Stimulated activated memory B cell treated with anti-CD40 and anti-IgM and Interleukin-4, amounts not matched to agents 10 μg/mL and 1 μg/mL and 100 μg/mL, for 72 hours (primary cell): ENCODE measurements at regions not wholly inside any gene's neighbourhood (a gene's known extent, or its start where the extent isn't known, plus 50 kb on each side); places are given as distances from the start of the nearest gene placed in this dataset.
"Not testable (repeated sequence)": the region's sequence is repeated elsewhere in the genome, so short reads cannot be mapped to it uniquely, and the experiment has no call there.

Experiments used
- ATAC-seq: fragments of 150-1000 bp; cut with Tn5 transposase; 2 replicates; pipeline ENCODE4 v1.10.0; 2021
- H3K27ac Mint-ChIP-seq: one replicate; pipeline ENCODE4 v1.8.0; 2022; ENCODE audit warnings: mild to moderate bottlenecking, mixed read lengths
- H3K27me3 Mint-ChIP-seq: one replicate; pipeline ENCODE4 v1.8.0; 2022; ENCODE audit warnings: mixed read lengths
- H3K36me3 Mint-ChIP-seq: one replicate; pipeline ENCODE4 v1.8.0; 2022; ENCODE audit warnings: mixed read lengths
- H3K4me1 Mint-ChIP-seq: one replicate; pipeline ENCODE4 v1.8.0; 2022; ENCODE audit warnings: mixed read lengths
- H3K4me3 Mint-ChIP-seq: one replicate; pipeline ENCODE4 v1.8.0; 2022; ENCODE audit warnings: mild to moderate bottlenecking, moderate library complexity, mixed read lengths
- H3K9me3 Mint-ChIP-seq: one replicate; pipeline ENCODE4 v1.8.0; 2022; ENCODE audit warnings: mixed read lengths

DNA sequence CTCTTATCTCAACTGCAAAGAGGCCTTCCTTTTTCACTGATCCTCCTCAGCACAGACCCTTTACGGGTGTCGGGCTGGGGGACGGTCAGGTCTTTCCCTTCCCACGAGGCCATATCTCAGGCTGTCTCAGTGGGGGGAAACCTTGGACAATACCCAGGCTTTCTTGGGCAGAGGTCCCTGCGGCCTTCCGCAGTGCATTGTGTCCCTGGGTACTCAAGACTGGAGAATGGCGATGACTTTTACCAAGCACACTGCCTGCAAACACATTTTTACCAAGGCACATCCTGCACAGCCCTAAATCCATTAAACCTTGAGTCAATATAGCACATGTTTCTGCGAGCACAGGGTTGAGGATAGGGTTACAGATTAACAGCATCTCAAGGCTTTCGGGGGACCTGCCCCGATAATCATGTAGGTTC, 117.8 kb downstream of the GOSR1 start:
- H3K9me3 Mint-ChIP-seq, H3K27ac Mint-ChIP-seq, H3K27me3 Mint-ChIP-seq, H3K4me3 Mint-ChIP-seq, ATAC-seq, H3K36me3 Mint-ChIP-seq: not testable (repeated sequence)
- H3K4me1 Mint-ChIP-seq, result peaks cover 15% of the 10 kb centered on the region

DNA sequence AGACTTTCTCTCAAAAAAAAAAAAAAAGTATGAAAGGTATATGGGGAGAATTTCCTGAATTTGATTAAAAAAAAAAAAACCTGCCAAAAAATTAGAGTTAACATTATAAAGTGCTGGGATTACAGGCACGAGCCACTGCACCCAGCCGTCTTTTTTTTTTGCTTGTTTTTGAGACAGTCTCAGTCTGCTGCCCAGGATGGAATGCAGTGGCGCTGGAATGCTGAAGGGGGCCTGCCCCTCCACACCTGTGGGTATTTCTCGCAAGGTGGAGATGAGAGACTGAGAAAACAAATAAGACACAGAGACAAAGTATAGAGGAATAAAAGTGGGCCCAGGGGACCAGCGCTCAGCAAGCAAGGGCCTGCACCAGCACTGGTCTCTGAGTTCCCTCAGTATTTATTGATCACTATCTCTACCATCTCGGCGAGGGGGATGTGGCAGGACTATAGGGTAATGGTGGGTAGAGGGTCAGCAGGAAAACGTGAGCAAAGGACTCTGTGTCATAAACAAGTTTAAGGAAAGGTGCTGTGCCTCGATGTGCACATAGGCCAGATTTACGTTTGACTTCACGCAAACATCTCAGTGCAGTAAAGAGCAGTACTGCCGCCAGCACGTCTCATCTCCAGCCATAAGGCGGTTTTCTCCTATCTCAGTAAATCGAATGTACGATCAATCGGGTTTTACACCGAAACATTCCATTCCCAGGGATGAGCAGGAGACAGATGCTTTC, 117.2 kb downstream of the GOSR1 start:
- Mint-ChIP-seq H3K27me3 (no peaks in the 10 kb centered on the region), H3K36me3 (peaks cover 4% of the 10 kb centered on the region), H3K27ac (no peak overlapping the region), H3K4me3 (no peak overlapping the region), H3K9me3 (peaks cover 5% of the 10 kb centered on the region), H3K4me1 (peaks cover 11% of the 10 kb centered on the region)
- ATAC-seq, result no peak

DNA sequence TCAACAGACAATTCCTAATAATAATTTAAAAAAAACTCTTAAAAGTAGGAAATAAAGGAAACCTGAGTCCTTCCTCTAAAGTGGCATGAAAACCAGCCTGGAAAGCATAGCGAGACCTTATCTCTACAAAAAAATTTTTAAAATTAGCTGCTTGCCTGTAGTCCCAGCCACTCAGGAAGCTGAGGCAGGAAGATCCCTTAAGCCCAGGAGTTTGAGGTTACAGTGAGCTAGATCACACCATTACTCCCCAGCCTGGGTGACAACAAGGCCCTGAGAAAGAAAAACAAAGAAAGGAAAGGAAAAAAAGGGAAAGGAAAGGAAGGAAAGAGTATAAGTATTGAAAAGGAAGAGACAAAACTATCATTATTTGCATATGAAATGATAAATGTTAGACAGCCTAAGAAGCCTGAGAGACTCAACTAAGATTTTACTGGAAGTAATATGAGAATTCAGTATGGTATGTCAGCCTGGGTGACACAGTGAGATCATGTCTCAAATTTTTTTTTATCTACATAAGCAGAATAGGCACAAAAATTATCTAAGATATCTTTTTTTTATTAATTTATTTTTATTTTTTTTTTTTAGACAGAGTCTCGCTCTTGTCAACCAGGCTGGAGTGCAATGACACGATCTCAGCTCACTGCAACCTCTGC, 113.0 kb downstream of the GOSR1 start:
- H3K36me3 Mint-ChIP-seq, result peaks cover 2% of the 10 kb centered on the region
- ATAC-seq, result no peak
- no peak overlapping the region for H3K27ac Mint-ChIP-seq
- peaks cover 2% of the 10 kb centered on the region for H3K9me3 Mint-ChIP-seq
- H3K4me1 Mint-ChIP-seq, result peaks cover 6% of the 10 kb centered on the region
- H3K4me3 Mint-ChIP-seq, result no peak overlapping the region
- H3K27me3 Mint-ChIP-seq, result no peaks in the 10 kb centered on the region

DNA sequence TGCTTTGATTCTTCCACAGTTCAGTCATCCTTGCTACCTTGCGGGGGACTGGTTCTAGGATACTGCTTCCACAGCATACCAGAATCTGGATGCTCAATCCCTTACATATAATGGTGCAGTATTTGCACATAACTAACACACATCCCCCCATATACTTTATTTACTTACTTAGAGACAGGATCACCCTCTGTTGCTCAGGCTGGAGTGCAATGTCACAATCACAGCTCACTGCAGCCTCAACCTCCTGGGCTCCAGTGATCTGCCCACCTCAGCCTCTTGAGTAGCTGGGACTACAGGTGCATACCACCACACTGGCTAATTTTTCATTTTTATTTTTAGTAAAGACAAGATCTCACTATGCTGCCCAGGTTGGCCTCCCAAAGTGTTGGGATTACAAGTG, 112.2 kb downstream of the GOSR1 start:
- Mint-ChIP-seq H3K9me3 (no peaks in the 10 kb centered on the region), H3K4me1 (peaks cover 6% of the 10 kb centered on the region), H3K36me3 (no peaks in the 10 kb centered on the region), H3K27ac (no peak overlapping the region), H3K4me3 (no peak overlapping the region), H3K27me3 (peaks cover 7% of the 10 kb centered on the region)
- ATAC-seq, result no peak

DNA sequence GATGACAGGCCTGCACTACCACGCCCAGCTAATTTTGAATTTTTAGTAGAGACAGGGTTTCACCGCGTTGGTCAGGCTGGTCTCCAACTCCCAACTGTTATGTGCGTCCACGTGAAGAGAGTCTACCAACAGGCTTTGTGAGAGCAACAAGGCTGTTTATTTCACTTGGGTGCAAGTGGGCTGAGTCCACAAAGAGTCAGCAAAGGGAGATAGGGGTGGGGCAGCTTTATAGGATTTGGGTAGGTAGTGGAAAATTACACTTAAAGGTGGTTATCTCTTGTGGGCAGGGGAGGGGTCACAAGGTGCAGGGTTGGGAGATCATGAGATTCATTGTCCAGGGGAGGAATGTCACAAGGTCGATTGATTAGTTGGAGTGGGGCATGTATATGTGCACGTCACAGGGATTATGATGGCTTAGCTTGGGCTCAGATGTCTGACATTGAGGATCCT, 111.6 kb downstream of the GOSR1 start:
- Mint-ChIP-seq H3K4me3 (no peak overlapping the region), H3K9me3 (no peaks in the 10 kb centered on the region), H3K27ac (no peak overlapping the region), H3K4me1 (peaks cover 6% of the 10 kb centered on the region), H3K36me3 (no peaks in the 10 kb centered on the region), H3K27me3 (peaks cover 13% of the 10 kb centered on the region)
- no peak for ATAC-seq

DNA sequence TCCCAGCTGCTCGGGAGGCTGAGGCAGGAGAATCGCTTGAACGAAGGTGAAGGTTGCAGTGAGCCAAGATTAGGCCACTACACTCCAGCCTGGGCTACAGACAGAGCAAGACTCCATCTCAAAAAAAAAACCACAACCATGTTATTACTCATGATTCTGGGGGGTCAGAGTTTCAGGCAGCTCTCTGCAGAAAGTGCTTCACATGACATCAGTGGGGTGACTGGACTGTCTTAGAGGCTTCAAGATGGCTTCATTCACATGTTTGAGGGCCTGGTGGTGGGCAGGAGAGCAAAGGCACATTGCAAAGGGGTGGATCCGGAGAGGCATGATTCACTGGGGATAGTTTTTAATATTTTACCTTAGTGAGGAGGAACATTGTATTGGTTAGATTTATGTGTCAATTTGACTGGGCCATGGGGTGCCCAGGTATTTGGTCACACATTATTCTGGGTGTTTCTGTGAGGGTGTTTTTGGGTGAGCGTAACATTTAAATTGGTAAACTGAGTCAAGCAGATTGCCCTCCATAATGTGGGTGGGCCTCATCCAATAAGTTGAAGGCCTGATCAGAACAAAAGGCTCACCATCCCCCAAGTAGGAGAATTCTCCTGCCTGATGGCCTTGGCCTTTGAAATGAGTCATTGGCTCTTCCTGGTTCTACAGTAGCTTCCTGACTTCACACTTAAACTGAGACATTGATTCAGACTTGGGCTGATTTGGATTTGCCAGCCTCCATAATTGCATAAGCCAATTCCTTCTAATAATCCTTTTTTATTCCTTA, 109.8 kb downstream of the GOSR1 start:
- H3K27ac Mint-ChIP-seq, result no peak overlapping the region
- H3K4me1 Mint-ChIP-seq, result peaks cover 6% of the 10 kb centered on the region

DNA sequence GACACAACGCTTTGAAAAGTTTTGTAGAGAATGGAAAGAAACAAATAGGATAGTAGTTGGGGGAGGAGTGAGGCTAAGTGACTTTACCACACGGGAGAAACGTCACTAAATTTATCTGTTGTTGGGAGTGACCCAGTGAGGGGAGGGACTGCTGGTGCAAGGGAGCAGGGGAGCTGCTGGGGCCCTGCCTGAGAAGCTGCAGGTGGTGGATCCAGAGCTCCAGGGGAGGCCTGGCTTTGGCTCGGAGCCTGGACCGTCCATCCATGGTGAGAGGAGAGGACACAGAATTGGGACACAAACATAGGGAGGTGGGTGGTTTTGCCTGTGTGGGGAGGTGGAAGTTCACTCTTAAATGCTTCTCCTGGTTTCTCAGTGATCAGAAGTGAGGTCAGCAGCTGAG, 107.6 kb downstream of the GOSR1 start:
- no peak overlapping the region for H3K4me3 Mint-ChIP-seq
- no peaks in the 10 kb centered on the region for H3K9me3 Mint-ChIP-seq
- no peaks in the 10 kb centered on the region for H3K4me1 Mint-ChIP-seq
- no peak for ATAC-seq
- H3K27me3 Mint-ChIP-seq, result peaks cover 34% of the 10 kb centered on the region
- H3K27ac Mint-ChIP-seq, result no peak overlapping the region
- no peaks in the 10 kb centered on the region for H3K36me3 Mint-ChIP-seq

More for the DNA sequence above, 109.8 kb downstream of the GOSR1 start:
- Mint-ChIP-seq H3K36me3 (no peaks in the 10 kb centered on the region), H3K9me3 (no peaks in the 10 kb centered on the region), H3K4me3 (no peak overlapping the region), H3K27me3 (peaks cover 31% of the 10 kb centered on the region)
- ATAC-seq, result no peak

DNA sequence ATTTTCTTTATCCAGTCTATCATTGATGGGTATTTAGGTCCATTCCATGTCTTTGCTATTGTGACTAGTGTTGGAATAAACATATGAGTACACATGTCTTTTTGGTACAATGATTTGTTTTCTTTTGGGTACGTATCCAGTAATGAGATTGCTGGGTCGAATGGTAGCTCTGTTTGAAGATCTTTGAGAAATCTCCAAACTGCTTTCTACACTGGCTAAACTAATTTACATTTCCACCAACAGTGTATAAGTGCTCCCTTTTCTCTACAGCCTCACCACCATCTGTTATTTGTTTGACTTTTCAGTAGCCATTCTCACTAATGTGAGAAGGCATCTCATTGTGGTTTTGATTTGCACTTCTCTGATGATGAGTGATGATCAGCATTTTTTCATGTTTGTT, 103.7 kb downstream of the GOSR1 start:
- no peak overlapping the region for H3K27ac Mint-ChIP-seq
- ATAC-seq, result no peak

DNA sequence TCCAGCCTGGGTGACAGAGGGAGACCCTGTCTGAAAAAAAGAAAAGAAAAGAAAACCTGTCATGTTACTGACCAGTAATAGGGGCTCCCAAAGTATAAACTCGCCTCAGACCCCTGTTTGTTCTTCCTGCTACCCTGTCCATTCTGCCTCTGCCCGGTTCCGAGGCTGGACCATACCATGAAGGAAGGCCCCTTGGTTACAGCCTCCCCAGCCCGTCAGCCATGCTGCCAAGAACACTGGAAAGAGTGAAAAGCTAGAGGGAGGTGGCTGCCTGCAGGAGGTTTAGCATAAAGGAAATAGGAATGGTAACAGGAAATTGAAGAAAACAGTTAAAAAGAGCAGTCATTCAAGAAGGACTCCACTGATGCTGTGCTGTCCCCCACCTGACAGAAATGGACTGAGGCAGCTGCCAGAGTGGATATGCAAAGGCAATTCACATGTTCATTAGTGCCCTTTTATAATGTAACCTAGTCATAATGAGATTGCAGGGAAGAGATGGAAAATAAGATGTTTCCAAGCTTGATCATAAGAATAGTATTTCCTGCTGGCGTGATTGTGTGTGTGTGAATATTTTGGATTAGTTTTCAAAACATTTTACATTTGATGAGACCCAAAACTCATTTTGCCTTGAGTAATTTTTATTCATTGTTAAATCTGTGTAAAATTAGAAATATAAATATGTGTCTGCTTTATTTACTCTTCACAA, 102.6 kb downstream of the GOSR1 start:
- no peaks in the 10 kb centered on the region for H3K36me3 Mint-ChIP-seq
- no peak overlapping the region for H3K4me3 Mint-ChIP-seq
- peaks cover 31% of the 10 kb centered on the region for H3K27me3 Mint-ChIP-seq
- ATAC-seq, result no peak
- no peak overlapping the region for H3K27ac Mint-ChIP-seq
- H3K4me1 Mint-ChIP-seq, result no peaks in the 10 kb centered on the region
- no peaks in the 10 kb centered on the region for H3K9me3 Mint-ChIP-seq

More for the DNA sequence above, 103.7 kb downstream of the GOSR1 start:
- Mint-ChIP-seq H3K4me1 (no peaks in the 10 kb centered on the region), H3K27me3 (peaks cover 34% of the 10 kb centered on the region), H3K4me3 (no peak overlapping the region), H3K36me3 (no peaks in the 10 kb centered on the region), H3K9me3 (no peaks in the 10 kb centered on the region)

DNA sequence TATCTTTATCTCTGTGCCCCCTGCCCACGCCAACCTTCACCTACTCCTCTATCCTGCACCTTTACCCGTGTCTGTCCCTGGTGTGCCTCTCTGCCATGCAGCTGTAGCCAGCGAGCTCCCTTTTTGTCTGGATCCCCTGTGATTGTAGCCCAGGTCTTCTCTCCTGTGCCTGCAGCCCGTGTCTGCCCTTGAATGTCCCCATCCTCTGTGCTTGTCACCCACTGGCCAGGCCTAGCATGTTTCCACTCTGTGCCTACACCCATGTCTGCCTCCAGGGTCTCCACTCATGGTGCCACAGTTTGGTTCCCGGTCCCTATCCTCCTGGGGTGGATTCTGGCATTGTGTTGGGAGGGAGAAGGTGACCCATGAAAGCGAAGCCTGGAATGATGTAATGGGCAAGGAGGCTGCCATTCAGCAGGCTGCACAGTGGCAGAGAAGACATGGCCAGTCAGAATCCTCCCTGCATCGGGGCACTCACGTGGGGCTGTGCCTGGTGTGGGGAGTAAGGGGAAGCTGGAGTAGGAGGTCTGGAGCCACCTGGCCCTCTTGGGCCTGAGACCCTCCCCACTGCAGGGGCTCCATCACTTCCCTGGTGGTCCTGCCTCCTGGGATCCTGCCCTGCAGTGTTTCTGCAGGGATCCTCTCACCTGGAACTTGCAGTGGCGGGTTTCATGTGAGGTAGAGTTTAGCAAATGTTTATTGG, 101.0 kb downstream of the GOSR1 start:
- ATAC-seq, result not testable (repeated sequence)

More for the DNA sequence above, 101.0 kb downstream of the GOSR1 start:
- H3K4me3 Mint-ChIP-seq, H3K9me3 Mint-ChIP-seq, H3K4me1 Mint-ChIP-seq, H3K27ac Mint-ChIP-seq, H3K36me3 Mint-ChIP-seq: not testable (repeated sequence)
- peaks cover 19% of the 10 kb centered on the region for H3K27me3 Mint-ChIP-seq
